WTC11 (cell line): ENCODE measurements at regions not wholly inside any gene's neighbourhood (a gene's known extent, or its start where the extent isn't known, plus 50 kb on each side); places are given as distances from the start of the nearest gene placed in this dataset.

Experiments used
- ATAC-seq: fragments of 200-7000 bp; cut with Tn5 transposase; 2 replicates; pipeline ENCODE4 v1.10.0; 2021; ENCODE audit warnings: mild to moderate bottlenecking, moderate library complexity
- CTCF ChIA-PET: fragments of 300-600 bp; sonication (Branson Sonifier 250); formaldehyde crosslinking; loops from one replicate; lab custom pipeline; 2021; ENCODE audit warnings: antibody characterized with exemption; lab: Charles Lee
- POLR2A ChIA-PET: fragments of 350-600 bp; sonication (Branson Sonifier 250); formaldehyde crosslinking; loops from one replicate; lab custom pipeline; 2021; ENCODE audit warnings: antibody characterized with exemption; lab: Charles Lee
- DNase-seq: peaks from one replicate; pipeline ENCODE4 v3.0.0; 2021; ENCODE audit warnings: low spot score
- H3K27ac Mint-ChIP-seq: 2 replicates; pipeline ENCODE4 v1.8.0; 2021; ENCODE audit warnings: mixed read lengths
- H3K27me3 Mint-ChIP-seq: 2 replicates; pipeline ENCODE4 v1.8.0; 2021; ENCODE audit warnings: low read depth, mild to moderate bottlenecking, moderate library complexity, mixed read lengths
- H3K36me3 Mint-ChIP-seq: 2 replicates; pipeline ENCODE4 v1.8.0; 2021; ENCODE audit warnings: mixed read lengths
- H3K4me1 Mint-ChIP-seq: 2 replicates; pipeline ENCODE4 v1.8.0; 2022; ENCODE audit warnings: mixed read lengths
- H3K4me3 Mint-ChIP-seq: 2 replicates; pipeline ENCODE4 v1.8.0; 2021; ENCODE audit warnings: mild to moderate bottlenecking, moderate library complexity, mixed read lengths
- H3K9me3 Mint-ChIP-seq: 2 replicates; pipeline ENCODE4 v1.8.0; 2021; ENCODE audit warnings: mixed read lengths
- ARID4B ChIP-seq: sonication (generic); formaldehyde crosslinking; IDR thresholded peaks from 2 replicates; pipeline ENCODE4 v1.8.0; 2023; ENCODE audit warnings: missing genetic modification reagents, mild to moderate bottlenecking, borderline replicate concordance
- ATF1 ChIP-seq: sonication (generic); formaldehyde crosslinking; IDR thresholded peaks from 2 replicates; pipeline ENCODE4 v1.8.1; 2023; ENCODE audit warnings: mild to moderate bottlenecking, moderate library complexity, missing genetic modification reagents
- CBFB ChIP-seq: sonication (generic); formaldehyde crosslinking; IDR thresholded peaks from 2 replicates; pipeline ENCODE4 v1.8.1; 2022; ENCODE audit warnings: mild to moderate bottlenecking, low read depth, missing genetic modification reagents
- CDX4 ChIP-seq: fragments of 250-450 bp; sonication (Bioruptor Pico); IDR thresholded peaks from 2 replicates; pipeline ENCODE4 v1.9.0; 2021; ENCODE audit warnings: moderate library complexity, mild to moderate bottlenecking, inconsistent platforms, borderline replicate concordance
- CREB1 ChIP-seq: sonication (generic); formaldehyde crosslinking; IDR thresholded peaks from 2 replicates; pipeline ENCODE4 v1.8.0; 2023; ENCODE audit warnings: mild to moderate bottlenecking, missing genetic modification reagents
- CTCF ChIP-seq: fragments of 200-600 bp; IDR thresholded peaks from 2 replicates; pipeline ENCODE4 v1.8.0; 2022; ENCODE audit warnings: antibody characterized with exemption
- E2F4 ChIP-seq: sonication (generic); formaldehyde crosslinking; IDR thresholded peaks from 2 replicates; pipeline ENCODE4 v1.8.1; 2022; ENCODE audit warnings: low read depth, mild to moderate bottlenecking, moderate library complexity, missing genetic modification reagents, borderline replicate concordance
- E2F5 ChIP-seq: sonication (generic); formaldehyde crosslinking; IDR thresholded peaks from 2 replicates; pipeline ENCODE4 v1.8.1; 2022; ENCODE audit warnings: mild to moderate bottlenecking, moderate library complexity, missing genetic modification reagents
- FOXP1 ChIP-seq: sonication (generic); formaldehyde crosslinking; IDR thresholded peaks from 2 replicates; pipeline ENCODE4 v1.8.0; 2022; ENCODE audit warnings: missing genetic modification reagents, mild to moderate bottlenecking, moderate library complexity, borderline replicate concordance
- IRF1 ChIP-seq: sonication (generic); formaldehyde crosslinking; IDR thresholded peaks from 2 replicates; pipeline ENCODE4 v1.8.0; 2023; ENCODE audit warnings: missing genetic modification reagents
- IRF2 ChIP-seq: sonication (generic); formaldehyde crosslinking; IDR thresholded peaks from 2 replicates; pipeline ENCODE4 v1.8.0; 2022; ENCODE audit warnings: low read depth, missing genetic modification reagents, borderline replicate concordance
- MXD4 ChIP-seq: fragments of 250-450 bp; sonication (Bioruptor Pico); IDR thresholded peaks from 2 replicates; pipeline ENCODE4 v1.8.0; 2021; ENCODE audit warnings: mild to moderate bottlenecking, moderate library complexity, borderline replicate concordance
- NR2C2 ChIP-seq: sonication (generic); formaldehyde crosslinking; IDR thresholded peaks from 2 replicates; pipeline ENCODE4 v1.8.0; 2022; ENCODE audit warnings: mild to moderate bottlenecking, missing genetic modification reagents
- RORB ChIP-seq: fragments of 250-450 bp; sonication (Bioruptor Pico); IDR thresholded peaks from 2 replicates; pipeline ENCODE4 v1.9.0; 2021; ENCODE audit warnings: mild to moderate bottlenecking
- TCF7 ChIP-seq: sonication (generic); formaldehyde crosslinking; IDR thresholded peaks from 2 replicates; pipeline ENCODE4 v1.8.0; 2022; ENCODE audit warnings: mild to moderate bottlenecking, low read depth, missing genetic modification reagents, moderate library complexity
- TEAD1 ChIP-seq: sonication (generic); formaldehyde crosslinking; IDR thresholded peaks from 2 replicates; pipeline ENCODE4 v1.8.0; 2022; ENCODE audit warnings: mild to moderate bottlenecking, missing genetic modification reagents
- ZNF138 ChIP-seq: sonication (generic); formaldehyde crosslinking; conservative IDR thresholded peaks from 2 replicates; pipeline ENCODE4 v1.8.1; 2022; ENCODE audit warnings: mild to moderate bottlenecking, moderate library complexity, missing genetic modification reagents
- ZNF263 ChIP-seq: sonication (generic); formaldehyde crosslinking; IDR thresholded peaks from 2 replicates; pipeline ENCODE4 v1.8.1; 2022; ENCODE audit warnings: low read depth, mild to moderate bottlenecking, moderate library complexity, missing genetic modification reagents
- ZNF512 ChIP-seq: sonication (generic); formaldehyde crosslinking; IDR thresholded peaks from 2 replicates; pipeline ENCODE4 v1.8.1; 2022; ENCODE audit warnings: missing genetic modification reagents, borderline replicate concordance

- TF ChIP-seq CTCF = no peak
- TF ChIP-seq E2F4 (CRISPR knock-in tag) = no peak
- no peak for TF ChIP-seq CREB1 (CRISPR knock-in tag)
- no peak for TF ChIP-seq IRF1 (CRISPR knock-in tag)
- no peak for TF ChIP-seq TEAD1
- no peak for TF ChIP-seq NR2C2 (CRISPR knock-in tag)
- TF ChIP-seq TCF7 (CRISPR knock-in tag) = no peak
- TF ChIP-seq E2F5 (CRISPR knock-in tag) = no peak
Measured at GRCh38 chr9:81146684-81147337, 542.5 kb downstream of the TLE1 start (continued).

- H3K9me3 Mint-ChIP-seq = peaks cover 37% of the 10 kb centered on the region
- no peak overlapping the region for H3K4me3 Mint-ChIP-seq
- TF ChIP-seq ATF1 = no peak
- TF ChIP-seq ZNF263 (CRISPR knock-in tag) = no peak
- no peak for TF ChIP-seq IRF1 (CRISPR knock-in tag)
- no peak for TF ChIP-seq FOXP1 (CRISPR knock-in tag)
- no peak for TF ChIP-seq CTCF
- no peak for TF ChIP-seq CDX4
- TF ChIP-seq CBFB (CRISPR knock-in tag) = no peak
- TF ChIP-seq ZNF138 (CRISPR knock-in tag) = no peak
- TF ChIP-seq E2F5 (CRISPR knock-in tag) = no peak
- TF ChIP-seq RORB (CRISPR knock-in tag) = no peak
- TF ChIP-seq IRF2 = no peak
- no peak for TF ChIP-seq MXD4 (CRISPR knock-in tag)
- no peak for TF ChIP-seq ARID4B (CRISPR knock-in tag)
- TF ChIP-seq ZNF512 (CRISPR knock-in tag) = no peak
Measured at GRCh38 chr9:81146241-81146640, 543.1 kb downstream of the TLE1 start.

More at GRCh38 chr9:81146241-81146640, 543.1 kb downstream of the TLE1 start:
- Mint-ChIP-seq H3K27me3 (no peaks in the 10 kb centered on the region), H3K27ac (no peak overlapping the region), H3K4me1 (no peaks in the 10 kb centered on the region), H3K36me3 (peaks cover 18% of the 10 kb centered on the region)
- ChIA-PET POLR2A (no interaction called here), CTCF (no interaction called here)
- no peak for DNase-seq
- ATAC-seq = no peak
